Hematopoietic multipotent progenitor cell (in vitro differentiated cells): ENCODE measurements at regions not wholly inside any gene's neighbourhood (a gene's known extent, or its start where the extent isn't known, plus 50 kb on each side); places are given as distances from the start of the nearest gene placed in this dataset.

ENCODE experiments used
- DNase-seq, 3 donors: peaks; one replicate each; pipeline ENCODE4 v3.0.0-alpha.2; 2011 to 2015; ENCODE audit warnings: low read depth in 2 of 3, low spot score in 2 of 3

DNA sequence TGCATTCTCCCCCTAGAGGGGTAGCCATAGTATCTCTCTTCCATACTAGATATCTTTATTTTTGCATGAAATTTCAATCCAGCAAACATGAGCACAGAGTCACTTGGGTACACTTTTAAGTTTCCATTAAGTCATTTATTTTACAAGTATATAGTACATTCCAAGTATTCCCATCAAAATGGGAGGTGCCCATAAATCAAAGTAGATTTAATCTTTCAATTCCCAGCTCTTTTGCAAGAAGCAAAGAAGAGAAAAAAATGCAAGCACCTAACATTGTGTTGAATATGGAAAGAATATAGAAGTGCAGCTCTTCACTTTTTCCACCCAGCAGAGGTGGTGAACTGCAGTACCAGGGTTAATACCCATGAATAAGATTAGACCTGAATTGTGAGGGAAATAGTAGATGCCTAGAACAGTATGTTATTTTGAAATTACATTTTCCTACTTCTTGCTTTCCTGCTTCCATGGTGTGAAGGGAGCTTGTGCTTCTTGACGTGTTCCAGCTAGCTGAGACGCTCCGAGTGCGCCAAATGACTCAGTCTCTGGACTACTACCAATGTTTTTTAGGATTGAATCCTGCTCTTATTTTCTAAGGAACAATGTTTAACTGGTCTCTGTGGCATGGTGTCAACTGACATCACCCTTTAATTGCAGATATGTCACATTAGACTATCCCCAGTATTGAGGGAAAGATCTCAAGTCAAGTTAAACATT, 151.1 kb upstream of the MAF start:
- no peak for DNase-seq

DNA sequence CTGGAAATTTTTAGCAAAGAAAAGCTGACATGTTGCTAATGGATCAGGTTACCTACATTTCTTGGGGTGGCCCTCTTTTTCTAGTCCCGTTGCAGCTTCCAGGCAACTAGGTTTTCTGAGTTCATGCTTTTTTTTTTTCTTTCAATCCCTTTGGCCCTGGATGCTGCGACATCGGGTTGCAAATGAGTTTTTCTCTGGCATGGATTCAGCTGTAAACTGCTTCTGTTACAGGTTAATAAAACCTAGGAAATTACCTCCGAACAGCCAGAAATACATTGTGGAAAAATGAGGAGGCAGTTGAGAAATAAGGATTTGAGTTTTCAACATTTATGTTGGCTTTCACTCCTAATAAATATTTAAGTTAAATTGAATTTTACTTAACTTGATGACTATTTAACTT, 149.8 kb upstream of the MAF start:
- no peak for DNase-seq

DNA sequence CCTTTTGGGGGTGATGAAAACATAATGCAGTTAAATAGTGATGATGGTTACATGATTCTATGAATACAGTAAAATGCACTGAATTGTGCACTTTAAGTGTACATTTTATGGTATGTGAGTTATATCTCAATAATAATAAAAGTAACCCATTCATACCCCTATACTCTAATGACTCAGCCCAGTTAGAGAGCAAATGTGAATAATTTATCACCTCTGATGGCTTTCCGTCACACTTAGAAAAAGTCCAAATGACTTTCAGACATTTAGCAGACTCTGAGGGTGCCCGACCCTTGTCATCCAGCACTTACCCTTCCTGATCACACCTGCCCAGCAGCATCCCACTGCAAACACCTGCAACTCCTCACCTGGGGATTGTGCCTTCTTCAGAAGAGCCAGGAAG, 148.1 kb upstream of the MAF start:
- DNase-seq = no peak

DNA sequence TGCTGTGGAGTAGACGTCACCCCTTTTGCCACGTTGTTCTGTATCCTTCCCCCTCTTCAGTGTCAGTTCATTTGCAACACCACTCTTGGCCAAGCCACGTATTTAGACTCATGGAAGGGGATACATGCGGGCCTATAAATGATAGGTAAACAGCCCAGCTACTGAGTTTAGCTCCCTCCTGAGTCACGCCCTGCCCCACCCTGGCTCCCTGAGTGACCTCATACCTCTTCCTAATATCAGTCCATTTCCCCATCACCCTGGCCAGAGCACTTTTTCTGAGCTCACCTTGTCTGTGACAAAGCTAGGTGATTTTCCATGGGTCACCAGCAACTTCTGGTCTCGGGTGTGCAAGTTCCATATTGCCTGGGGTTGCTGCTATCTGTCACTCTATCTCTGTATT, 147.2 kb upstream of the MAF start:
- DNase-seq = no peak

DNA sequence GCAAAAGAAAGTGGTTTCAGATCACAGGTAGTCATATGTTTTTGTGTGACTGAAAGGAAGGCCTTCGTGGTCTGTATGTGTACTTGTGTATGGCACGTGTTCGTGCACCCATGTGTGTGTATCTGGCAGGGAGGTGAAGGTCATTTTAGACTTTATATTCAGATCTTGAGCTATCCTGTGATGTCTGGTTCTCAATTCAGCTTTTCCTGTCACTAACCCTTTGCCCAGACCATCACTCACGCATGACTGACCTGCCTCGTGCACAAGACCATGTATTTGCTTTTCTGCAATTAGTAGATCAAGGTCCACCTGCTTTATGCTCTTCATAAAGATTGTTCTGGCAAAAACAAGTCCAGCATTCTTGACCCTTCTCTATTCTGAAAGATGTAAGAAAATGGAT, 139.7 kb upstream of the MAF start:
- DNase-seq = no peak

DNA sequence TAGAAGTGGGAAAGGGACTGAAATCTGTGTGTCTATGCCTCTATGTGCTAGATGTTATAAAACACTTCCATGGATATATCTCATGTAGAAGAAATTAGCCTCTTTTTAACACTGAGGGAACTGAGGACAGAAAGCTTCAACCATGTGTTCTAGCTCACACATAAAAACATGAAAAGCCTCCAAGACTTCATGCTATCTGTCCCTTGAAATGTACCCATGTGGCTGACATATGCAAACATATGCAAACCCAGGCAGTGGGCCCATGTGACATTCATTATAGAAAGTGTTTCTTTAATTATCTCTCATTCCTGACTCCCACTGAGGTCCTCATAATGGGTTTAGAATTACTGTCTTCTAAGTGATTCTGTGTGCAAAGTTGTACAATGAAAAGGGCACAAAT, 134.7 kb upstream of the MAF start:
- no peak for DNase-seq

DNA sequence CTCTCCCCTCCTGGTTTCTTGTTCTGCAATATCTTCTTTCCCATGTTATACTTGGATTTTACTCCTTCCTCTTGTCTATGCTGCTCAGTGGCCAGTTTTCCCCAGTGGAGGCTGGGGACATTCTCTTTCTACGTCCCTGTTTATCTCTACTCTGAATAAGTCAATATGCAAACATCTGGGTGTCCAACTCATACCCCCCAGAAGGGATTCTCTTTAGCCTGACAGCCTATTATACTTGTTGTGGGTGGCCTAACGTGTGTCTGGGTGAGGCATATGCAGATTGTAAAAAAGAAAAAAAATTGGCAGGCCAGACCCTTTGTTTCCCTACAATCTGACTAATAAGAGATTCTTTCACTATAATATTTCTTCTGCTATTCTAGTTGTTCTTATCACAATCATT, 134.2 kb upstream of the MAF start:
- no peak for DNase-seq

DNA sequence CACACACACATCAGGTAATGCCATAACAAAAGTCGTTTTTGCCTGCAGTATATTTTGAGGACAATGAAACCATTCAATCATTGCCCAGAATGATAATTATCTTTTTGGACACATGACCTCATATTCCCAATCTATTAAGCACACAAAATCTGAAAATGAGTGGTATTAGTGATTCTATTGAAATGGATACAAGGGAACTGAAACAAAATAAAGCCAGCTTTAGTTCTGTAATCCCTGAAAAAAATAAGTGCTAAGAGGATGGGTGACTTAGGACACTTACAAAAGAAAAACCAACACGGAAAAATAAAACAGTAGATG, 128.3 kb upstream of the MAF start:
- DNase-seq = no peak

DNA sequence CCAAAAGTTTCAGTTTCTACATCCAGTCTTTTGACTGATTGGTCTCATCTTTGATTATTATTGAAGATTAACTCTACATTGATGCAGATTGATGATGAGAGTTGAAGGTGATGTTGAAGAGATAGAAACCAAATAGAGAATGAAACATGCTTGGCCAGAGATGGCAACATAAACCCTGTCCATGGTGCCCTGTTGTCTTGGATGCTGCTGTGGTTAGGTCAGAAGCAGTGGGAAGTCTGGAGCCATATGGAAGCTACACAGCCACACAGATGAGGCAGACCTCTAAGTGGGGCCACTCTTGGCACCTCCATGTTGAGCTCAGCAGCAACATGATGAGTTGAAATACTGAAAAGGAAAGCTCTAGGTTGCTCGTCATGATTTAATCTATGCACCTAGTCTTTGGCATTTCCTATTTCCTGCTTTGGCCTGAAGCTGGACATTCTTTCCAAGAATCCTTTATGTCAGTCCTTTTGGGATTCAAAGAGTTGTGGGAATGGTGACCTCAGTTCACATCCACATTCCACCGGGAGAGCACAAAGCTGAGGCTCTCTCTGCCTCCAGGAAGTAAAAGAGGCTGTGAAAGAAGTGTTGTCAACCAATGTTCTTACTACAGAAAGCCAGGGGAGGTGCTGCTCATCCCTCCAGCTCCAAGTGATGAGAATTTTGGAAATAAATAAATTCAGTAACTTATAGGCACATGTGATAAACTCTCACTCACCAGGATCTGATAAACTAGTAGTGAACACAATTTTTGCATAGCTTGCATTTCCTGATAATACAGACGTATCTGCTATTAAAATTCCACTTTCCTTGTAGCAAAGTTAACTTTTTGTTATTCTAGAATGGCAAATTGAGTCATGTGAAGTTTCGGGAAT, 127.7 kb upstream of the MAF start:
- no peak for DNase-seq

DNA sequence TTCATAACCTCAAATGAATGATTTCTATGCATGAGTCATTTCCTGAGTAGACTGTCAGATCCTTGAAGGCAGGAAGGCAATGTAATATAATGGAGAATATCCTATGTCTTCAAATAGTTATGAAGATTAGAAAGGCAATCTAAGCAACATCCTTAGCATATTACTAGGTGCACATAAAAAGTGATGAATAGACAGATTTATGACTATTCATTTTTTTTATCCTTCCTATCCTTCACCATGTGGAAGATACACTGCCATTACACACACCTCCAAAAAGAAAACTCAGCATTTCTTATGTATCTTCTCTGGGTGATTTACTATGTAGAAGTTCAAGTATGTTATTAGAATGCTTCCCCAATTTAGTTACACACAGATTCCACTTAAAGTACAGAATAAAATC, 126.4 kb upstream of the MAF start:
- no peak for DNase-seq

DNA sequence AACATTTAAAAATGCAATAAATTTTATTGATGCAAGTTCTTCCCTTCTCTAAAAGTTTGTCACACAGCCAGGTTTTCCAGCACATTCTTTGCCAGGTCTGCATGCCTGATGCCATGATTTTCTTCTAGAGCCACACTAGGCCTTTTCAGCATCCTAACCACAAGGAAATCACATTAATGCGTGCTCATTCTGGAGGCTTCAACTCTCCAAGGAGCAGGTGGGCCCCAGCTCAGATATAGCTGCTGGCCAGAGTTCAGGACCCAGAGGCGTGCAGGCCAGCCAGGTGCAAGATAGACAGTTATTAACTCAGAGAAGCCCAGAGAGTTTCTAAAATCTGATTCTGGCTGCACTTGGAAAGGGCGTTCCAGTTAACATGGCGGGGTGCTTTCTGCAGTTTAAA, 124.5 kb upstream of the MAF start:
- DNase-seq = no peak

DNA sequence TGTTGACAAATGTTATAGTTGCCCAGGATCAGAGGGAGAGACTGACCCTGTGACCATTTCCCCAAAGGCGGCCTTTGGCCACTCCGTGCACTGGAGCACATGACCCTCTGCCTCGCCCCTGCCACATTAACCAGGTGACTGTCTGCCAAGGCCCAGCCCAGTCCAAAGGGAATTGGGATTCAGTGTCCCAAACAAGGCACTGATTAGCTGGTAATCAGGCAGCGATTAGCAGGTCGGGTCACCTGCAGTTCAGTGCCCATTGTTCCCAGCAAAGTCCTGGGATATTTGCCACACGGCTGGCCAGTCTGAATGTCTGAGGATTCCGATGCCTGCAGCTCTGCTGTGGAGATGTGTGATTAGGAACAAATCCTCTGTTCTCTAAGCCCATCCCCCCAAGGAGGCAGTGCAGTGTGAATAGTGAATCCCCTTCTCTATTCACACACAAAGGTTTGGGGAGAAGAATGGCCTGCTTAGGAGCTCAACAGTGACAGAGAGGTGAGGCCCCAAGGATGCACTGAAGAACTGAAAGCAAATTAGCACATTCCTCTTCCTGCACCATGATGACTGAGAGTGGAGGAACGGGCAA, 123.1 kb upstream of the MAF start:
- no peak for DNase-seq

DNA sequence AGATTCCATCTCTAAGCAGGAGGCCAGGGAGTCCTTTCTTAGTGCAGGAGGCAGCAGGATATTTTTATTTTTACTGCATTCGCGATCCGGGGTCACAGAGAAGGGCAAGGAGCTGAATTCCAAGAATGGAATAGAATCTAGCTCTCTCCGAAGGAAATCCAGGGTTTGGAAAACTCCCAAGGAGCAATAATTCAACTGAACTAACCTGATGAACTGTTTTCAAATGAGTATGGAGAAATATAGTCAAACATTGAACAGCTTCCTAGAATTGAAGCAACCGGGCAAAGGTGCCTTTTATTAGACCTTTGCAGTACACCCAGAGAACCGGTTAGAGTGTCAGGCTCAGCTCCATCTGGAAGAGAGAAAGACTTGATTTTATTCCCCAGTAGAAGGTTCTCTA, 120.7 kb upstream of the MAF start:
- no peak for DNase-seq

DNA sequence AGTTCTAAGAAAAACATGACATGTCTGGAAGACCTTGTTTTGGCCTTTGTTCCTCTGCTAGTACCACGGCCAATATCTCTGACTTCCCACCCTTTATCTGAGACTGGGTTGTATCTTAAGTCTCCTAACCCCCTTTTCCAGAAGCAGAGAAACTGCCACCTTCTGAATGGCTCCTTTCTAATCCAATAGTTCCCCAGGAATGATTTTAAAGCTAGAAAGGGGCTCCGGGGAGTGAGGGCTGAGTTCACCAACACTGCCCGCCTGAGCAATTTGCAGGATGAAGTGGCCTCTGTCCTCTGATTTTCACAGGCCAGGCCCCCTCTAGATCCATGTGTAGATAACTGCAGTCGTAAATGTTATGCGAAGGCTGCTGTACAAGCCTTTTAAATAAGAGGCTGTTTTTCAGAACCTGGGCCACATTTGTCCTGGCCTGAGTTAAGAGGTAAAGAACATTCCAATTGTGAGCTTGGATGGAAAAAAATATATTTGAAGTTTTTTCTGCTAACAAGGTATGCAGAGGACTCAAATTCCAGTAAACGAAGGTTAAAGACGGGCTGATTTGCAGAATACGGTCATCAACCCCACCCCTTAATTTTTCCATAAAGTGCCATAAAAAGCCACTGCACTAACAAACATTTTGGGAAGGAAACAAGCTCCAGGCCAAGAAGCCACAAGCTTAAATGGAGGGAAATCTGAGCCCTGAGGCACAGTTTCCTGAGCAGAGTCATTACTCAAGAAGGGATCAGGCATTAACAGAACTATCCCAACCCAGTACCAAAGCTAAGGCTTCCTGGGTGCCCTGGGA, 117.0 kb upstream of the MAF start:
- DNase-seq = no peak

DNA sequence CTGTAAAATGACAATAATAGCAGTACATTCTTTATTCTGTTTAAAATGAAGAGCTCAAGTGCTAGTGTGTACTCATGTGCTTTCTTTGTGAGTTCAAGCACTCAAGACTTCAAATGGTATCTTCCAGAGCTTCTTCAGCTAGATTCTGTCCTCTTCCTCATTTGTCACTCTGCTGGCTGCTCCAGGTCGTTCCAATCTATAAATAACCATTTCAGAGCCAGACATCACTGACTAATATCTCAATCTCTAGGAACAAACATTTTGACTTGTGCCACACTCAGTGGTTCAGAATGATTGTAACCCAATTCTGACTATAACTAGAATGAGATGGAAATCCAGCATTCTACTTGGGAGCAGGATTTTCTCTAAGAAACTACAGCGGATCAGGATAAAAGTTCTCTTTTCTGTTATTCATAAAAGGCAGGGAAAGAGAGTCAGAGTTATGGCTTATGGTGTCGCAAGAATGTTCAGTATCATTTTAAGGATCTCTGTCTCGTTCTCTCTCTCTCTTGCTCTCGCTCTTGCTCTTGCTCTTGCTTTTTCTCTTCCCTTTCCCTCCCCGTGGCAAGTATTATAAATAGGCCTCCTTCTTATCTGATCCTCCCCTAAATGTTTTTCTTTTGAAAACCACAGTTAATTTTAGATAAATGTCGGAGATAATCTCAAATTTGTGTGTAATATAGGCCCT, 116.3 kb upstream of the MAF start:
- DNase-seq = peak in 2 of 3 donors; percentile 5 to 9

DNA sequence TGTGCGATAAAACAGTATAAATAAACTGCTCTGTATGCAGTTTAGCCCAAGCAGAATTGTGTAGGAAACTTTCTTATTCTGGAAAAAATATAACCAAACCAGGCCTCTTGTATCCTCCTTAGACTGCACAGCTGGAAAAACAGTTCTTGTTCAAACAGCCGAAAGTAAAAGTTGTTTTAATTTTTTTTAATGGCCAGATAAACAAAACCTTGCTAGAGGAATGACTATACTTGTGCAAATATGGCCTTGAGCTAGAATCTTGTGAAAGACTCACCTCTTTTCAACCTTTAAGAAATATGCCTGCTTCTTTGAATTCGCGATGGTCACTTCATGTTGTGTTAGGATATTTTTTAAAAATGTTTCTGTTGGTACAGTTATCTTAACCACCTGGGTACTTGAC, 114.5 kb upstream of the MAF start:
- DNase-seq = no peak

DNA sequence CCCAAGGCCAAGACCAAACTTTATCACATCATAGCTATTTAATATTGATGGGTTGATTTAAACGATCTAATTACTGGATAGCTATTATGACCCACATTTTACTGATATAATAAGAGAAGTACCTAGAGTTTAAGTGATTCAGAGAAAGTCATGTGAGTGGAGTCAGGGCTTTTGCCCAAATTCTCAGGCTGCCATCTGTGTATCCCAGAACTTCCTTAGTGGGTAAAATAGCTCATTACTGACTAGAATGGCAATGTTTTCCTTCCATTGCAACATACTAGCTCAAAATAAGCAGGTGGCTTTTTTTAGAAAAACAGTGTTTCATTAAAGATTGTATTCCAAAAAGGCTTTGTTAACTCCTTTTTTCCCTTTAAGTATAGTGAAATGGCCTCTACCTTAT, 113.9 kb upstream of the MAF start:
- DNase-seq = no peak

DNA sequence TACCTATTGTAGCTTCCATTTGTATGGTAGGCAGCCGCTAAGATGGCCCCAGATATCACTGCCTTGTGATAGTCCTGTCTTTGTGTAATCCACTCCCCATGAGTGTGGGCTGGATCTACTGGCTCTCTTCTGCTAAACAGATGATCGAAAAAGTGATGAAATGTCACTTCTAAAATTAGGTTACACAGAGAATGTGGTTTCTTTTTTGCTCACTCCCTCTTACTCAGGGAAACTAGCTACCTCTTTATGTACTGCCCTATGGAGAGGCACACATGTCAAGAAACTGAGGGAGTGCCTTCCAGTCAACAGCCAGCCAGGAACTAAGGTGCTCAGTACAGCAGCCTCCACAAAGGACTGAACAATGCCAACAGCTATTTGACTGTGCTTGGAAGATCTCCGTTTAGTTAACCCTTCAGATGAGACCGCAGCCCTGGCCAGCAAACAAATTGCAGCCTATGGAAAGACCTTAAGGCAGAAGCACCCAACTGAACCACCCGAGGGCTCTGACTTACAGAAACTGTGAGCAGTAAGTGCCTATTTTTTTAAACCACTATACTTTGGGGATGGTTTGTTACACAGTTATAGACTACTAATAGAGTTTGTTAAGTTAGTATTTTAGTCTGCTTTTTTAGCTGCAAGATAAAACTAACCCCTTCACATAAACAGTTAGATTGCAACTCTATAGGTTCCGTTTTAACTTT, 113.2 kb upstream of the MAF start:
- no peak for DNase-seq

DNA sequence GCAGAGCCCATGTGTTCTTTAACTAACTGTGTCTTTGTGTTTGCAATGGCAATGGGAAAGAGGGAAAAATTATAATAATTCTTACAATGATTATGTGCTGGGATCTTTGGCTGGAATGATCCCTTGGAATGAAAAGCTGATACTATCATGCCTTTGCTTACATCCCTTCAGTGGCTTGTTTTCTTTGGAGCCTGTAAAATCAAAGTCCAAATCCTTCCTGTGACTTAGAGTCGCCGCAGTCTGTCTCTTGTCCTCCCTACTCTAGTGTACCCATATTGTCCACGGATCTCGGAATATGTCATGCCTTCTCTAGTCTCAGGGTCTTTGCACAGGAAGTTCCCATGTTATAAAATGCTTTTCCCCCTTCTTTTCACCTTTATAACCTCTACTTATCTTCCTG, 111.7 kb upstream of the MAF start:
- DNase-seq = no peak

DNA sequence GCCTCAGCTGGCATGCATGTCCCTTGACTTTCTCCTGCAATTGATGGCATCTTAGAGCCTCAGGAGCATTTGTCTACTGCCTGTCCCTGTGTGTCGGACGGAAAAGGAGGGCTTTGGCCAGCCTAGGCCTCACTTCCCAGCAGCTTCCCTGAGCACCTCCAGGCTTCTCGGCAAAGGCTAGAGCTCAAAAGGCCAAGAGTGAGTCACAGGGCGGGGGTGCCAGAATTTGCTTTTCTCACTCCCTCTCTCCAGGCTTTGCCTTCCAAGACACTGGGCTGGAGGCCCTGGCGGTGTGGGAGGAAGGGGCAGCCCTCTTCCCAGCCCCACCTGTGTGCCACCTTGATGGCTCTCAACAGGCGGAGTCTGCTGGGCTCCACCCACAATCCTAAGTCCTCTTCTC, 107.3 kb upstream of the MAF start:
- DNase-seq = no peak
